NCI-H2227 (cell line): ENCODE measurements at regions not wholly inside any gene's neighbourhood (a gene's known extent, or its start where the extent isn't known, plus 50 kb on each side); places are given as distances from the start of the nearest gene placed in this dataset.

Experiments
- DNase-seq: peaks from one replicate; lab custom pipeline; 2025; ENCODE audit not compliant: unreplicated experiment; lab: John Stamatoyannopoulos, UW

- DNase-seq, result no peak
Measured at GRCh38 chr11:115819014-115819413, 314.8 kb upstream of the CADM1 start.

DNA sequence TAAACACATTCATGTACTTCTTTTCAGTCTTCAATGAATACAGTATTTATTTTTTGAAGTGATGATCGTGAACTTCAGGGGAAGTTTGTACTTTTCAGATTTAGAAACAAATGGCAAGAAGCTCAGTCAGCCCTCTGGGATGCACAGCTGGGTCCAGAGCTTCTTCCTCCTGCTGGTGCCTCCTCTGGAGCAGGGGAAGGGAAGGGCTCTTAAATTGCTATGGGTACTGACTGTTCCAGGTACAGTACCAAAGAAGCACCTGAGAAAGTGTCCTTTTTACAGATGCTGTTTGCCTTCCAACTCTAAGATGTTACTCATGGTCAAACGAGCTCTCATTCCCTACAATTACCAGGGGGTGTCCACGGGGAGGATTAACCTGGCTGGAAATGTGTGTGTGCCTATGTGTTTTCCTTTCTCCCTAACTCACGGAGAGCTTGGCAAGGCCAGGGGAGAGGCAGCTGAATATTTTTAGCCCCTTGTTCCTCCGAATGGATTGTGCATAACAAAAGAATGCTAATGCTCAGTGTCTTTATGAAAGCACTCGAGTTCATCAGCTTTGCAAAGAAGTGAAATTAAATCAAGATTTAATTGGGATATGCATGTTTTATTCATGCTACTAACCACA lies 313.7 kb upstream of the CADM1 start:
- no peak for DNase-seq

- no peak for DNase-seq
Measured at GRCh38 chr11:115808351-115808940, 304.2 kb upstream of the CADM1 start.

GRCh38 chr11:115806056-115806455 lies 301.8 kb upstream of the CADM1 start:
- no peak for DNase-seq

DNA sequence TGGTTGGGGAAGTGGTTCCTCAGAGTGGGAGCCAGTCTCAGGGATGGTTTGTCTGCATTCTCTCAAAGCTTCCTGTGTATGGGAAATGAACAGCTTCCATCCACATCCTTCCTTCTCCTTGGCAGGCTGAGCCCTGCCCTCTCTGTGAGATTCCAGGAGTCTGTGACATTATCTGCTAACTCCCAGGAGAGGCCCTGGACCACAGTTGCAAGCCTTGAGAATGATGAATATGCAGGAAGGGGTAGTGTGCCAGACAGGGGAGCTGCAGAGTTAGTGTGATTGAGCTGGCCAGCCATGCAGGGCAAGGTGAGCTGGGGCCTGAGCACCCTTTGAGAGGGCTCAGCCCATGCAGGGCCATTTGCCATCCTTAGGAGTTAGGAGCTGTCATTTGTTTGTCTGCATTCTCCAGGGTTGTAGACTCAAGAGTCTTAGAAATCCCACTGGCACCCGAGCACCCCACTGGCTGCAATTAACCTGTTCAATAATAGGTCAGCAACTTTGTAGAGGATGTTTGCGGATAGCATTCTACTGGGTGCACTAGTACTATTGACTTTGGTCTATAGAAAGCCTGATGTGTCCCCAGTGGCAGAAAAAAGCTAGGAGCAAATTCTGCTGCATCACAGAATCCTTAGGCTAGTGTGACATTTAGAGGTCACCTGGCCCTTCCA lies 299.0 kb upstream of the CADM1 start:
- no peak for DNase-seq

DNA sequence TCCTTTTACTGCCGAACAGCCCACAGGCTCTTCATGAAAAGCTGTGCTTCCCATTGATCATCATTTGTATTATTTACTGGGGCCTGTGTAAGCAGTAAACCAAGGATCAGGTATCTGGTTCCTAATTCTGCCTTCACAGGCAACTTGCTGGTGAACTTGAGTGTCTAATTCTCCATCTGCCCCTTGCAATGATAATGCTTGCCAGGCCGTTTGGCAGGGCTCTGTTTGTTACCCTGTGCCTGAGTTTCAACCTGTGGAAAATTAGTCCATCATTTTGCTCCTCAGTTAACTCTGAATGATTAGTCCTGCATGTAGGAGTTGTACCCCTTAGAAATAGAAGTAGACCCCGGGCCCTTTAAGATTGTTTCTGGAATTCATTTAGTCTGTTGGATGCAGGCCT lies 298.4 kb upstream of the CADM1 start:
- DNase-seq, result no peak

- no peak for DNase-seq
Measured at GRCh38 chr11:115792903-115793302, 288.7 kb upstream of the CADM1 start.

- DNase-seq, result no peak
Measured at GRCh38 chr11:115787302-115787701, 283.1 kb upstream of the CADM1 start.

- DNase-seq, result no peak
Measured at GRCh38 chr11:115784796-115785521, 280.7 kb upstream of the CADM1 start.

DNA sequence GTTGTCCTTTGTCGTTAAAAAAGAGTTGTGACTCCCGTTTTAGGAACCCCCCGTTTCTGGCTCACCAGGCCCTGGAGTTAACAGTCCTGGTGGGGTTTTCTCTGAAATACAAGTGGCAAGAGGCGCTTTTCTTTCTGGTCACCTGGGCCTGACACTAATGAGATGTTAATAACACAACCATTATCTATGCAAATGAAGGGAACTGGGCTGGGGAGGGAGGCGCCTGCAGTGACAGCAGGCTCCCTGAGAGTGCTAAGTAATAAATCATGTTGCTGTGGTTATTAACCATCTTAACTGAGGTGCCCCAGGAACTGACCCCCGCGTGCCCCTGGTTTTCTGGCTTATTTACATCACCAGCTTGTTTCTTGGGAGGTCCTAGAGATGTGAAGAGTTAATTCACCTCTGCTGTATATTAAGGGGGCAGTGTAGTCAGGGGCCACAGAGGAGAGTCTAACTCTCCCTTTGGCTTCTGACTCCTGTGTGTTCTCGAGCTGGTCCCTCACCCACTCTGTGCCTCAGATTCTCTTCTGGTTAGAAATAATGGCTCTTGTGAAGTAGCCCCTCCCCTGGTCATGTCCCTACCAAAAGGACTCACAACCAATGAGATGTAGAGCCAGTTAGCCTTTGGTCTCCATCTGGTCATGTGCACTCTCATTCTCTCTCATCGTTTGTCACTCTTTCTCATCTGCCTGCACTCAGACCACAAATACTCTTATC lies 276.6 kb upstream of the CADM1 start:
- DNase-seq, result no peak

- no peak for DNase-seq
Measured at GRCh38 chr11:115778928-115779650, 274.9 kb upstream of the CADM1 start.

- no peak for DNase-seq
Measured at GRCh38 chr11:115776916-115777315, 272.7 kb upstream of the CADM1 start.

GRCh38 chr11:115775846-115776245 lies 271.6 kb upstream of the CADM1 start:
- no peak for DNase-seq

GRCh38 chr11:115774756-115775155 lies 270.5 kb upstream of the CADM1 start:
- DNase-seq, result no peak

- DNase-seq, result no peak
Measured at GRCh38 chr11:115769891-115770290, 265.7 kb upstream of the CADM1 start.

GRCh38 chr11:115767883-115768282 lies 263.7 kb upstream of the CADM1 start:
- DNase-seq, result no peak

- no peak for DNase-seq
Measured at GRCh38 chr11:115767047-115767802, 263.0 kb upstream of the CADM1 start.

GRCh38 chr11:115766561-115766960 lies 262.3 kb upstream of the CADM1 start:
- no peak for DNase-seq

GRCh38 chr11:115765803-115766239 lies 261.6 kb upstream of the CADM1 start:
- DNase-seq, result no peak

DNA sequence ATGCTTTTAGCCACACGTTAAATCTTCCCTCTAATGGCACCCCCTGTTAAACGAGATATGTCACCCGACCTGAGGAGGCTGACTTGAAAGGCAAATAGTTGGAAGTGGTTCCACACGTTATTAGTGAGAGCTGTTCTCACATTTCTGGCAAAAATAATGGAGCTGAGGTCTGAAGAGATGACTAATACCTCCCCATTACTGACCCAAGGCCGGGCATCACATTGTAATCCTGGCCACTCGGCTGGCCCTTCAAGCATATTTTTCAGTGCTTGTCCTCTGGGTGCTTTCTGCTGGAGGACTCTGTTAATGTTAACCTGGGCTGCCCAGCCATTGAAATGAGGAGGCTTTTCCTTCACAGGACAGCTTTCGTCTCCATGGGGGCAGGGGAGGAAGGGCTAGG lies 260.0 kb upstream of the CADM1 start:
- DNase-seq, result no peak
